Thyroid gland (tissue), 4 donors: ENCODE measurements at regions not wholly inside any gene's neighbourhood (a gene's known extent, or its start where the extent isn't known, plus 50 kb on each side); places are given as distances from the start of the nearest gene placed in this dataset.
"Not testable (repeated sequence)": the region's sequence is repeated elsewhere in the genome, so short reads cannot be mapped to it uniquely, and the experiment has no call there.

Experiments used
- DNase-seq, 2 donors: peaks; one replicate each; pipeline ENCODE4 v3.0.0-alpha.2; 2019
- H3K27ac ChIP-seq, 3 donors: fragments of 200-600 bp; sonication (generic); 1 replicate in 2 of 3; 2 replicates in 1 of 3; pipeline ENCODE4 v1.5.1; 2016 to 2019; ENCODE audit warnings: mild to moderate bottlenecking in 1 of 3, moderate library complexity in 1 of 3
- H3K27me3 ChIP-seq: fragments of 200-600 bp; sonication (generic); one replicate; pipeline ENCODE4 v1.5.1; 2019
- H3K36me3 ChIP-seq, 2 donors: fragments of 200-600 bp; sonication (generic); one replicate each; pipeline ENCODE4 v1.5.1; 2016 to 2019
- H3K4me1 ChIP-seq, 2 donors: fragments of 200-600 bp; sonication (generic); one replicate each; pipeline ENCODE4 v1.5.1; 2017 to 2019
- H3K4me3 ChIP-seq, 3 donors: fragments of 200-600 bp; sonication (generic); replicated peaks in 1 of 3; 1 replicate in 2 of 3; 2 replicates in 1 of 3; pipeline ENCODE4 v1.5.1; 2016; ENCODE audit warnings: mild to moderate bottlenecking in 1 of 3
- H3K9me3 ChIP-seq: fragments of 200-600 bp; sonication (generic); one replicate; pipeline ENCODE4 v1.5.1; 2017
- CTCF ChIP-seq, 6 experiments: fragments of 200-600 bp in 3 of 6; fragments of 450-650 bp in 3 of 6; sonication (generic) in 3 of 6; IDR thresholded peaks; one replicate each; pipeline ENCODE4 v1.5.1; 2016 to 2019; ENCODE audit warnings: antibody characterized with exemption in 6 of 6, mild to moderate bottlenecking in 2 of 6, inconsistent platforms in 1 of 6, moderate library complexity in 1 of 6
- POLR2A ChIP-seq, 2 donors: fragments of 450-650 bp; IDR thresholded peaks; one replicate each; pipeline ENCODE4 v1.6.1; 2017; ENCODE audit warnings: antibody characterized with exemption in 2 of 2, mild to moderate bottlenecking in 2 of 2, moderate library complexity in 1 of 2
- WGBS, 2 donors: methylation state at CpG; one replicate each; pipeline ENCODE4 v1.1.5; 2017; 5-methylcytosine and 5-hydroxymethylcytosine counted together
- intact Hi-C: fragments of 100-400 bp; cut with DNase I; formaldehyde crosslinking; loops from one replicate; pipeline ENCODE4 v1.15.1; 2023

GRCh38 chr5:174793684-174794328, 69.4 kb downstream of the MSX2 start:
- H3K9me3 ChIP-seq = no peaks in the 10 kb centered on the region
- H3K4me1 ChIP-seq = no peaks in the 10 kb centered on the region
- H3K27me3 ChIP-seq = no peaks in the 10 kb centered on the region
- H3K36me3 ChIP-seq = no peaks in the 10 kb centered on the region
- TF ChIP-seq POLR2A (IDR thresholded peaks at IDR 0.05) (no peak), CTCF (IDR thresholded peaks at IDR 0.05) (peak; percentile 51 to 91 (median 61))
- H3K27ac ChIP-seq = no peak overlapping the region
- no peak overlapping the region for H3K4me3 ChIP-seq
- peak; percentile 31 to 52 for DNase-seq
- WGBS, 2 donors = 3 to 5% methylated on average over 29 to 31 of the region's 31 CpGs
- intact Hi-C loops = loop anchor here (5.0 kb wide), 1 partner anchor 377 kb away; no protein-coding TSS in a partner anchor

GRCh38 chr5:174793076-174793475, 68.7 kb downstream of the MSX2 start:
- WGBS, 2 donors = 67 to 82% methylated on average over 6 of the region's 6 CpGs
- no peaks in the 10 kb centered on the region for H3K4me1 ChIP-seq
- no peak overlapping the region for H3K27ac ChIP-seq
- H3K27me3 ChIP-seq = no peaks in the 10 kb centered on the region
- no peaks in the 10 kb centered on the region for H3K36me3 ChIP-seq
- H3K9me3 ChIP-seq = no peaks in the 10 kb centered on the region
- no peak overlapping the region for H3K4me3 ChIP-seq
- intact Hi-C loops = loop anchor here (5.0 kb wide), 1 partner anchor 376 kb away; no protein-coding TSS in a partner anchor
- DNase-seq = no peak
- no peak for TF ChIP-seq CTCF (IDR thresholded peaks at IDR 0.05)

GRCh38 chr5:174792265-174792664, 67.9 kb downstream of the MSX2 start:
- H3K27ac ChIP-seq, H3K27me3 ChIP-seq, DNase-seq, H3K4me1 ChIP-seq, H3K4me3 ChIP-seq, H3K36me3 ChIP-seq, H3K9me3 ChIP-seq: not testable (repeated sequence)
- intact Hi-C loops = loop anchor here (5.0 kb wide), 1 partner anchor 375 kb away; no protein-coding TSS in a partner anchor
- WGBS, 2 donors = 74 to 81% methylated on average over 1 of the region's 1 CpG

- Histone ChIP-seq H3K4me1 (no peaks in the 10 kb centered on the region), H3K27ac (no peak overlapping the region), H3K36me3 (no peaks in the 10 kb centered on the region), H3K9me3 (no peaks in the 10 kb centered on the region), H3K4me3 (no peak overlapping the region), H3K27me3 (no peaks in the 10 kb centered on the region)
- DNase-seq = no peak
- 58 to 62% methylated on average over 4 of the region's 4 CpGs for WGBS, 2 donors
- TF ChIP-seq CTCF (IDR thresholded peaks at IDR 0.05) (no peak), POLR2A (IDR thresholded peaks at IDR 0.05) (no peak)
- intact Hi-C loops = loop anchor here (5.0 kb wide), 1 partner anchor 374 kb away; no protein-coding TSS in a partner anchor
Observed at GRCh38 chr5:174790906-174791305, 66.5 kb downstream of the MSX2 start.

- Histone ChIP-seq H3K4me1 (no peaks in the 10 kb centered on the region), H3K27me3 (no peaks in the 10 kb centered on the region), H3K27ac (no peak overlapping the region), H3K9me3 (no peaks in the 10 kb centered on the region), H3K36me3 (no peaks in the 10 kb centered on the region), H3K4me3 (no peak overlapping the region)
- WGBS, 2 donors = 73 to 92% methylated on average over 4 of the region's 4 CpGs
- no peak for TF ChIP-seq CTCF (IDR thresholded peaks at IDR 0.05)
- DNase-seq = no peak
- intact Hi-C loops = no loop called here
Observed at GRCh38 chr5:174789596-174789995, 65.2 kb downstream of the MSX2 start.
